HCT116 (cell line): ENCODE measurements at regions not wholly inside any gene's neighbourhood (a gene's known extent, or its start where the extent isn't known, plus 50 kb on each side); places are given as distances from the start of the nearest gene placed in this dataset.

Source experiments
- ATAC-seq: fragments of 200-7000 bp; cut with Tn5 transposase; 2 replicates; pipeline ENCODE4 v1.9.1; 2020; ENCODE audit warnings: mild to moderate bottlenecking, moderate library complexity
- BruUV-seq: library from RNA; stranded (reverse); fragments of 400-500 nt; replicated peaks from 2 replicates; lab custom pipeline; 2021; lab: Mats Ljungman, UMichigan
- CTCF ChIA-PET: fragments of 300-600 bp; sonication (Branson Sonifier 250); formaldehyde crosslinking; loops from one replicate; lab custom pipeline; 2021; ENCODE audit warnings: antibody characterized with exemption; lab: Charles Lee
- POLR2A ChIA-PET: fragments of 300-600, 350-600 bp; sonication (Branson Sonifier 250); formaldehyde crosslinking; loops from one replicate; lab custom pipeline; 2021; ENCODE audit warnings: antibody characterized with exemption; lab: Charles Lee
- RAD21 ChIA-PET, 2 experiments: fragments of 300-600 bp; sonication (Branson Sonifier 250); formaldehyde crosslinking; loops; one replicate each; lab custom pipeline; 2023; ENCODE audit warnings: low total read pairs in 2 of 2; ENCODE audit not compliant: uncharacterized antibody in 2 of 2, unreplicated experiment in 2 of 2, low non-redundant PET in 1 of 2; lab: Charles Lee
- DNase-seq: peaks from one replicate; pipeline ENCODE4 v3.0.0-alpha.2; 2010; ENCODE audit warnings: low read depth, low spot score
- H2AFZ ChIP-seq: fragments of 200-600 bp; shearing (Covaris generic), sonication (generic); 2 replicates; pipeline ENCODE4 v1.6.1; 2017; ENCODE audit warnings: low read depth, mixed run types, mixed read lengths, antibody characterized with exemption, low read length; ENCODE audit not compliant: poor library complexity, severe bottlenecking
- H3K27ac ChIP-seq: 2 replicates; pipeline ENCODE4 v1.5.1; 2012; ENCODE audit warnings: low read depth, low read length
- H3K27me3 ChIP-seq: fragments of 200-600 bp; sonication (generic); 2 replicates; pipeline ENCODE4 v1.6.1; 2016; ENCODE audit warnings: mixed run types, low read length, mixed read lengths; ENCODE audit not compliant: insufficient read depth
- H3K36me3 ChIP-seq, 2 experiments: fragments of 200-500 bp in 1 of 2; fragments of 200-600 bp in 1 of 2; sonication (Bioruptor generic) in 1 of 2; sonication (generic) in 1 of 2; 2 replicates each; pipeline versions ENCODE4 v1.5.1 to v1.6.1; 2014 to 2016; ENCODE audit warnings: low read length in 2 of 2, inconsistent platforms in 1 of 2, mixed read lengths in 1 of 2, mixed run types in 1 of 2; ENCODE audit not compliant: insufficient read depth in 2 of 2, control insufficient read depth in 1 of 2
- H3K4me1 ChIP-seq, 2 experiments: fragments of 200-600 bp in 1 of 2; sonication (generic) in 1 of 2; 2 replicates each; pipeline versions ENCODE4 v1.5.1 to v1.6.1; 2012 to 2017; ENCODE audit warnings: low read length in 2 of 2, inconsistent platforms in 1 of 2, mild to moderate bottlenecking in 1 of 2, mixed read lengths in 1 of 2, mixed run types in 1 of 2, moderate library complexity in 1 of 2; ENCODE audit not compliant: insufficient read depth in 2 of 2, control insufficient read depth in 1 of 2
- H3K4me2 ChIP-seq: fragments of 200-600 bp; sonication (generic); 2 replicates; pipeline ENCODE4 v1.6.1; 2017; ENCODE audit warnings: mixed run types, low read length, mixed read lengths
- H3K4me3 ChIP-seq, 2 experiments: fragments of 200-600 bp in 1 of 2; sonication (generic) in 1 of 2; replicated peaks in 1 of 2; 2 replicates each; pipeline ENCODE4 v1.5.1; 2011 to 2016; ENCODE audit warnings: low read length in 2 of 2, control low read depth in 1 of 2, low read depth in 1 of 2, mild to moderate bottlenecking in 1 of 2, mixed read lengths in 1 of 2, mixed run types in 1 of 2
- H3K79me2 ChIP-seq: fragments of 200-600 bp; sonication (generic); 2 replicates; pipeline ENCODE4 v1.6.1; 2017; ENCODE audit warnings: mild to moderate bottlenecking, mixed run types, low read length, moderate library complexity, mixed read lengths; ENCODE audit not compliant: insufficient read depth
- H3K9ac ChIP-seq: fragments of 200-600 bp; sonication (generic); 2 replicates; pipeline ENCODE4 v1.6.1; 2016; ENCODE audit warnings: low read length, mixed read lengths
- H3K9me2 ChIP-seq: fragments of 200-600 bp; sonication (generic), shearing (Covaris generic); 2 replicates; pipeline ENCODE4 v1.6.1; 2017; ENCODE audit warnings: mixed run types, mild to moderate bottlenecking, moderate library complexity; ENCODE audit not compliant: insufficient read depth
- H3K9me3 ChIP-seq, 2 experiments: fragments of 200-500 bp in 1 of 2; fragments of 200-600 bp in 1 of 2; sonication (Bioruptor generic) in 1 of 2; sonication (generic) in 1 of 2; 2 replicates each; pipeline ENCODE4 v1.6.1; 2014 to 2017; ENCODE audit warnings: low read length in 2 of 2, mixed read lengths in 2 of 2, inconsistent platforms in 1 of 2, low read depth in 1 of 2, mild to moderate bottlenecking in 1 of 2, mixed run types in 1 of 2, moderate library complexity in 1 of 2; ENCODE audit not compliant: control insufficient read depth in 1 of 2, insufficient read depth in 1 of 2
- H4K20me1 ChIP-seq: fragments of 200-600 bp; sonication (generic), shearing (Covaris generic); 2 replicates; pipeline ENCODE4 v1.6.1; 2017; ENCODE audit warnings: mixed run types, mild to moderate bottlenecking, moderate library complexity; ENCODE audit not compliant: insufficient read depth
- CBX3 ChIP-seq: IDR thresholded peaks from 2 replicates; pipeline ENCODE4 v1.6.1; 2012; ENCODE audit warnings: low read depth
- EGR1 ChIP-seq: IDR thresholded peaks from 2 replicates; pipeline ENCODE4 v1.6.1; 2012; ENCODE audit warnings: low read depth
- ELF1 ChIP-seq: IDR thresholded peaks from 2 replicates; pipeline ENCODE4 v1.6.1; 2012; ENCODE audit warnings: low read depth, borderline replicate concordance
- EZH2 ChIP-seq: fragments of 200-600 bp; sonication (generic); IDR thresholded peaks from 2 replicates; pipeline ENCODE4 v1.6.1; 2017; ENCODE audit warnings: antibody characterized with exemption, mixed run types
- EZH2phosphoT487 ChIP-seq: fragments of 200-600 bp; IDR thresholded peaks from 2 replicates; pipeline ENCODE4 v1.6.1; 2018; ENCODE audit warnings: antibody characterized with exemption, borderline replicate concordance
- JUND ChIP-seq: IDR thresholded peaks from 2 replicates; pipeline ENCODE4 v1.6.1; 2012
- POLR2A ChIP-seq: IDR thresholded peaks from 2 replicates; pipeline ENCODE4 v1.7.0; 2011; ENCODE audit warnings: borderline replicate concordance; ENCODE audit not compliant: insufficient read depth, insufficient read length; ENCODE audit errors: extremely low read depth
- RAD21 ChIP-seq: IDR thresholded peaks from 2 replicates; pipeline ENCODE4 v1.6.1; 2012; ENCODE audit warnings: low read depth, mild to moderate bottlenecking
- SP1 ChIP-seq: IDR thresholded peaks from 2 replicates; pipeline ENCODE4 v1.6.1; 2012; ENCODE audit warnings: low read depth
- SRF ChIP-seq: IDR thresholded peaks from 2 replicates; pipeline ENCODE4 v1.6.1; 2012; ENCODE audit warnings: low read depth
- TCF7L2 ChIP-seq: IDR thresholded peaks from 2 replicates; pipeline ENCODE4 v1.7.0; 2011; ENCODE audit warnings: borderline replicate concordance, inconsistent platforms; ENCODE audit not compliant: insufficient read depth, insufficient read length; ENCODE audit errors: extremely low read depth
- YY1 ChIP-seq: IDR thresholded peaks from 2 replicates; pipeline ENCODE4 v1.6.1; 2011; ENCODE audit warnings: low read length, low read depth, moderate library complexity, mild to moderate bottlenecking; ENCODE audit not compliant: insufficient replicate concordance; ENCODE audit errors: extremely low read depth
- ZFX ChIP-seq: fragments of 450-650 bp; IDR thresholded peaks from 2 replicates; pipeline ENCODE4 v1.6.1; 2017
- ZNF274 ChIP-seq: fragments of 200-500 bp; sonication (Bioruptor generic); IDR thresholded peaks from 2 replicates; pipeline ENCODE4 v1.6.1; 2014; ENCODE audit warnings: mild to moderate bottlenecking, low read depth, low read length, inconsistent platforms
- intact Hi-C: fragments of 100-400 bp; cut with micrococcal nuclease; formaldehyde crosslinking; loops from 2 replicates; pipeline ENCODE4 v1.10.0; 2022
- TF ChIP-seq, protein P1 (sequence below): IDR thresholded peaks from 2 replicates; pipeline ENCODE4 v1.6.1; 2012
- TF ChIP-seq, protein P2 (sequence below): IDR thresholded peaks from 2 replicates; pipeline ENCODE4 v1.6.1; 2011; ENCODE audit warnings: mild to moderate bottlenecking, low read length, moderate library complexity; ENCODE audit not compliant: insufficient replicate concordance; ENCODE audit errors: extremely low read depth
- TF ChIP-seq, protein P3 (sequence below): IDR thresholded peaks from 2 replicates; pipeline ENCODE4 v1.6.1; 2012; ENCODE audit warnings: low read depth
- TF ChIP-seq, protein P4 (sequence below), 3 experiments: fragments of 200-600 bp in 1 of 3; sonication (generic) in 1 of 3; IDR thresholded peaks in 2 of 3; conservative IDR thresholded peaks in 1 of 3; 2 replicates each; pipeline ENCODE4 v1.5.1; 2012 to 2017; ENCODE audit warnings: low read depth in 2 of 3, low read length in 2 of 3, antibody characterized with exemption in 1 of 3, borderline replicate concordance in 1 of 3, control low read depth in 1 of 3, mild to moderate bottlenecking in 1 of 3, mixed read lengths in 1 of 3, mixed run types in 1 of 3, moderate library complexity in 1 of 3; ENCODE audit not compliant: insufficient read depth in 1 of 3

DNA sequence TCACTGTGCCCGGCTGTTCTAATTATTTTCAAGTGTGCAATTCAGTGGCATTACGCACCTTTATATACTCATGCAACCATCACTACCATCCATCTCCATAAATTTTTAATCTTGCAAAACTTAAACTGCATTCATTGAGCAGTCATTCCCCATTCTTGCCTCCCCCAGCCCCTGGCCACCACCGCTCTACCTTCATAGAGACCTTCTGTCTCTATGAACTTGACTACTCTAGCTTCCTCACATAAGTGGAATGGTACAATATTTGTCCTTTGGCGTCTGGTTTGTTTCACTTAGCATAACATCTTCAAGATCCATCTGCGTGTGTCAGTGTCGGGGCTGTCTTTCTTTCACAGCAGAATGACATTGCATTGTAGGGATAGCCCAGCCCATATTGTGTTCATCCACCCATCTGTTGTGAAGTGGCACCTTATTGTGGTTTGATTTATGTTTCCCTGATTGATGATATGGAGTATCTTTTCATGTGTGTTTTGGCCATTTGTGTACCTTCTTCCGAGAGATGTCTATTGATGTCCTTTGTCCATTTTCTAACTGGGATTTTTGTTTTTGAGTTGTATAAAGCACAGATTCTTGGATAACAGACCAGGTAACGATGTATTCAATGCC lies 64.8 kb upstream of the FLT1 start (continued):
- TF ChIP-seq SP1 (no peak), POLR2A (no peak), TCF7L2 (no peak), YY1 (no peak), EGR1 (no peak), ELF1 (no peak), ZFX (no peak), SRF (no peak), RAD21 (no peak), CBX3 (no peak), ZNF274 (no peak)
- TF ChIP-seq, protein P1, sequence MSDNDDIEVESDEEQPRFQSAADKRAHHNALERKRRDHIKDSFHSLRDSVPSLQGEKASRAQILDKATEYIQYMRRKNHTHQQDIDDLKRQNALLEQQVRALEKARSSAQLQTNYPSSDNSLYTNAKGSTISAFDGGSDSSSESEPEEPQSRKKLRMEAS: no peak

DNA sequence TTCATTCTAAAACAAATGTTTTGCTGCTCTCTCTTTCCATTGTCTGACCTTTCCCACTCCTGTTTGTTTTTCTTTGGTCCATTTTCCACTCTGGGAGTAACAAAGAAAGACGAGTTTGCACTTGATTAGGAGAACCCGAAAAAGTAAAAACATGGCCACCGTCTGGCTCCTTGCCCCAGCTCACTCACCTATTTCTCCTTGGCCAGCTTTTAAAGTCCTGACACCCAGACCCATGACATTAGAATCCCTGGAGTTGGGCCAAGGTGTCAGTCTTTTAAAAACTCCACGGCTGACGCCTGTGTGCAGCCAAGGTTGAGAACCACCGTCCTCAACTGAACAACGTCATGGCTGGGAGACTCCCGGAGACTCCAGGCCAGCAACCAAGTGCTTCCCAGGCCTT lies 63.6 kb upstream of the FLT1 start:
- H3K27me3 ChIP-seq: no peaks in the 10 kb centered on the region
- ChIA-PET POLR2A (no interaction called here), RAD21 (no interaction called here), CTCF (no interaction called here)
- no peaks in the 10 kb centered on the region for H4K20me1 ChIP-seq
- H3K9me3 ChIP-seq: no peaks in the 10 kb centered on the region
- DNase-seq (no peak), ATAC-seq (no peak)
- no peak overlapping the region for H3K9ac ChIP-seq
- BruUV-seq: no TSS peak
- intact Hi-C loops: no loop called here
- H3K4me2 ChIP-seq: no peak overlapping the region
- H3K4me1 ChIP-seq: peaks cover 1 to 3% of the 10 kb centered on the region in 2 experiments; a peak in 2 of 4 replicates
- no peak overlapping the region for H3K27ac ChIP-seq
- no peaks in the 10 kb centered on the region for H3K36me3 ChIP-seq
- no peaks in the 10 kb centered on the region; the same call in 1 of the 2 replicates for H3K9me2 ChIP-seq
- no peak overlapping the region for H3K4me3 ChIP-seq
- no peaks in the 10 kb centered on the region for H3K79me2 ChIP-seq
- no peak overlapping the region for H2AFZ ChIP-seq
- TF ChIP-seq ZNF274: no peak
- no peak for TF ChIP-seq JUND
- TF ChIP-seq SP1: no peak
- TF ChIP-seq, protein P2, sequence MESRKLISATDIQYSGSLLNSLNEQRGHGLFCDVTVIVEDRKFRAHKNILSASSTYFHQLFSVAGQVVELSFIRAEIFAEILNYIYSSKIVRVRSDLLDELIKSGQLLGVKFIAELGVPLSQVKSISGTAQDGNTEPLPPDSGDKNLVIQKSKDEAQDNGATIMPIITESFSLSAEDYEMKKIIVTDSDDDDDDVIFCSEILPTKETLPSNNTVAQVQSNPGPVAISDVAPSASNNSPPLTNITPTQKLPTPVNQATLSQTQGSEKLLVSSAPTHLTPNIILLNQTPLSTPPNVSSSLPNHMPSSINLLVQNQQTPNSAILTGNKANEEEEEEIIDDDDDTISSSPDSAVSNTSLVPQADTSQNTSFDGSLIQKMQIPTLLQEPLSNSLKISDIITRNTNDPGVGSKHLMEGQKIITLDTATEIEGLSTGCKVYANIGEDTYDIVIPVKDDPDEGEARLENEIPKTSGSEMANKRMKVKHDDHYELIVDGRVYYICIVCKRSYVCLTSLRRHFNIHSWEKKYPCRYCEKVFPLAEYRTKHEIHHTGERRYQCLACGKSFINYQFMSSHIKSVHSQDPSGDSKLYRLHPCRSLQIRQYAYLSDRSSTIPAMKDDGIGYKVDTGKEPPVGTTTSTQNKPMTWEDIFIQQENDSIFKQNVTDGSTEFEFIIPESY: no peak
- TF ChIP-seq, protein P1: no peak
- TF ChIP-seq EZH2: no peak
- TF ChIP-seq, protein P3, sequence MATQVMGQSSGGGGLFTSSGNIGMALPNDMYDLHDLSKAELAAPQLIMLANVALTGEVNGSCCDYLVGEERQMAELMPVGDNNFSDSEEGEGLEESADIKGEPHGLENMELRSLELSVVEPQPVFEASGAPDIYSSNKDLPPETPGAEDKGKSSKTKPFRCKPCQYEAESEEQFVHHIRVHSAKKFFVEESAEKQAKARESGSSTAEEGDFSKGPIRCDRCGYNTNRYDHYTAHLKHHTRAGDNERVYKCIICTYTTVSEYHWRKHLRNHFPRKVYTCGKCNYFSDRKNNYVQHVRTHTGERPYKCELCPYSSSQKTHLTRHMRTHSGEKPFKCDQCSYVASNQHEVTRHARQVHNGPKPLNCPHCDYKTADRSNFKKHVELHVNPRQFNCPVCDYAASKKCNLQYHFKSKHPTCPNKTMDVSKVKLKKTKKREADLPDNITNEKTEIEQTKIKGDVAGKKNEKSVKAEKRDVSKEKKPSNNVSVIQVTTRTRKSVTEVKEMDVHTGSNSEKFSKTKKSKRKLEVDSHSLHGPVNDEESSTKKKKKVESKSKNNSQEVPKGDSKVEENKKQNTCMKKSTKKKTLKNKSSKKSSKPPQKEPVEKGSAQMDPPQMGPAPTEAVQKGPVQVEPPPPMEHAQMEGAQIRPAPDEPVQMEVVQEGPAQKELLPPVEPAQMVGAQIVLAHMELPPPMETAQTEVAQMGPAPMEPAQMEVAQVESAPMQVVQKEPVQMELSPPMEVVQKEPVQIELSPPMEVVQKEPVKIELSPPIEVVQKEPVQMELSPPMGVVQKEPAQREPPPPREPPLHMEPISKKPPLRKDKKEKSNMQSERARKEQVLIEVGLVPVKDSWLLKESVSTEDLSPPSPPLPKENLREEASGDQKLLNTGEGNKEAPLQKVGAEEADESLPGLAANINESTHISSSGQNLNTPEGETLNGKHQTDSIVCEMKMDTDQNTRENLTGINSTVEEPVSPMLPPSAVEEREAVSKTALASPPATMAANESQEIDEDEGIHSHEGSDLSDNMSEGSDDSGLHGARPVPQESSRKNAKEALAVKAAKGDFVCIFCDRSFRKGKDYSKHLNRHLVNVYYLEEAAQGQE: no peak
- TF ChIP-seq, protein P4, sequence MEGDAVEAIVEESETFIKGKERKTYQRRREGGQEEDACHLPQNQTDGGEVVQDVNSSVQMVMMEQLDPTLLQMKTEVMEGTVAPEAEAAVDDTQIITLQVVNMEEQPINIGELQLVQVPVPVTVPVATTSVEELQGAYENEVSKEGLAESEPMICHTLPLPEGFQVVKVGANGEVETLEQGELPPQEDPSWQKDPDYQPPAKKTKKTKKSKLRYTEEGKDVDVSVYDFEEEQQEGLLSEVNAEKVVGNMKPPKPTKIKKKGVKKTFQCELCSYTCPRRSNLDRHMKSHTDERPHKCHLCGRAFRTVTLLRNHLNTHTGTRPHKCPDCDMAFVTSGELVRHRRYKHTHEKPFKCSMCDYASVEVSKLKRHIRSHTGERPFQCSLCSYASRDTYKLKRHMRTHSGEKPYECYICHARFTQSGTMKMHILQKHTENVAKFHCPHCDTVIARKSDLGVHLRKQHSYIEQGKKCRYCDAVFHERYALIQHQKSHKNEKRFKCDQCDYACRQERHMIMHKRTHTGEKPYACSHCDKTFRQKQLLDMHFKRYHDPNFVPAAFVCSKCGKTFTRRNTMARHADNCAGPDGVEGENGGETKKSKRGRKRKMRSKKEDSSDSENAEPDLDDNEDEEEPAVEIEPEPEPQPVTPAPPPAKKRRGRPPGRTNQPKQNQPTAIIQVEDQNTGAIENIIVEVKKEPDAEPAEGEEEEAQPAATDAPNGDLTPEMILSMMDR (IDR thresholded peaks at IDR 0.05 in 2 of 3, conservative IDR thresholded peaks at IDR 0.05 in 1 of 3; ENCODE audit: borderline replicate concordance in 1 of 3, insufficient read depth in 1 of 3, low read depth in 2 of 3, low read length in 2 of 3): no peak
- no peak for TF ChIP-seq SRF
- TF ChIP-seq ZFX: no peak
- no peak for TF ChIP-seq EZH2phosphoT487
